ENCODE measurements at regions not wholly inside any gene's neighbourhood (a gene's known extent, or its start where the extent isn't known, plus 50 kb on each side); places are given as distances from the start of the nearest gene placed in this dataset.

DNA sequence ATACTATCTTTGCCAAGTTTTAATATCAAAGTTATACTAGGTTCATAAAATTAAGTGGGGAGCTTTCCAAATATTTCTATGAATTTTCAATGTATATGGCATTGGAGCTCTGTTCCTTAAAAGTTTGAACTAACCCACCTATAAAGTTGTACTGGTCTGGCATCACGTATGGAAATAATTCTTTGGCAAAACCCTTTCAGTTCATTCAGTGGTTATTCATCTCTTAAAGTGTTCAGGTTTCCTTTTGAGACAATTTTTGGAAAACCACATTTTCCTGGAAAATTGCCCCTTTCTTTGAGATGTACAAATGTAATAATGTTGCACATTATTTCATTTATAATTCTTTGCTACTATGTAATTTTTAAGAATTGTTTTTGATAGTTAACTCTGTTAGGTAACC is 62.5 kb upstream of the INPP5A start:
- no peak for TF ChIP-seq CTCF (IDR thresholded peaks at IDR 0.05)
- TF ChIP-seq EZH2phosphoT487 (IDR thresholded peaks at IDR 0.05) = no peak
- no peak for TF ChIP-seq EZH2 (IDR thresholded peaks at IDR 0.05)
